HL-60 (cell line): ENCODE measurements at regions not wholly inside any gene's neighbourhood (a gene's known extent, or its start where the extent isn't known, plus 50 kb on each side); places are given as distances from the start of the nearest gene placed in this dataset.

Experiments used
- GABPA ChIP-seq: IDR thresholded peaks from 2 replicates; pipeline ENCODE4 v1.6.1; 2012; ENCODE audit warnings: low read depth
- POLR2AphosphoS5 ChIP-seq: IDR thresholded peaks from 2 replicates; pipeline ENCODE4 v1.6.1; 2012; ENCODE audit warnings: low read depth
- SPI1 ChIP-seq: IDR thresholded peaks from 2 replicates; pipeline ENCODE4 v1.6.1; 2012; ENCODE audit warnings: low read depth, mild to moderate bottlenecking, borderline replicate concordance
- TF ChIP-seq, protein P1 (sequence below): IDR thresholded peaks from one replicate; pipeline ENCODE4 v1.5.1; 2011; ENCODE audit warnings: low read length, control low read depth, inconsistent platforms; ENCODE audit not compliant: insufficient read depth
- TF ChIP-seq, protein P2 (sequence below): IDR thresholded peaks from 2 replicates; pipeline ENCODE4 v1.6.1; 2012; ENCODE audit warnings: low read depth; ENCODE audit not compliant: insufficient replicate concordance

DNA sequence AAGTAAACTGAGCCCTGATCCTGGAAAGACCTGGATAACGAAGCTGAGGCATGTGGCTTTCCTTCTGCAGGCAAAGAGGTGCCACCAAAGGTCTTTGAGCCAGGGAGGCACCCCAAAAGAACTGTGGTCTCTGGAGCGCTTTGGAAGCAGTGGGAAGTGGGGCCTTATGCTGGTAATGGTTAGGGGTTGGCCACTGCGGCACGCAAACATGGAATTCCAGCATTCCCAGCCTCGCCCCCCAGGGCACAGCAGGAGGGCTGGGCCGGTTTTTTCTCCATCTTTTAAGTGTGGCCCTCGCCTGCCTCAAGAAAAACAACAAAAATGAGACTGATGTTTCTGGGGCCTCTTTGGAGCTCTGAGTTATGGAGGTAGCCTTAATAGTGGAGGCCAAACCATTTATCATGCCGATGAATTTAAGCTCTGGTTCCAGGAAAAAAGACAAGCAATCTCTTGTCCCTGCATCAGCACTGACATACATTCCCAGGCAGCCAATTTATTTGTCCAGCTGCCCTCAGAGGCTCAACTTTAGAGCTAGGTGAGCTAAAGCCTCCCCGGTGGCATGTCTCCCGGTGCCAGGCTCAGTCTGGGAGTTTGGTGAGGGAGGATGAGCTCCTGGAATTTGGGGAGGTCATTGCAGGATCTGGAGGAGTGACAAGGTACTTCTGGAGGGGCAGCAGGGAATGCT is 109.0 kb downstream of the TLE3 start:
- TF ChIP-seq GABPA (no peak), POLR2AphosphoS5 (no peak), SPI1 (no peak)
- TF ChIP-seq, protein P1, sequence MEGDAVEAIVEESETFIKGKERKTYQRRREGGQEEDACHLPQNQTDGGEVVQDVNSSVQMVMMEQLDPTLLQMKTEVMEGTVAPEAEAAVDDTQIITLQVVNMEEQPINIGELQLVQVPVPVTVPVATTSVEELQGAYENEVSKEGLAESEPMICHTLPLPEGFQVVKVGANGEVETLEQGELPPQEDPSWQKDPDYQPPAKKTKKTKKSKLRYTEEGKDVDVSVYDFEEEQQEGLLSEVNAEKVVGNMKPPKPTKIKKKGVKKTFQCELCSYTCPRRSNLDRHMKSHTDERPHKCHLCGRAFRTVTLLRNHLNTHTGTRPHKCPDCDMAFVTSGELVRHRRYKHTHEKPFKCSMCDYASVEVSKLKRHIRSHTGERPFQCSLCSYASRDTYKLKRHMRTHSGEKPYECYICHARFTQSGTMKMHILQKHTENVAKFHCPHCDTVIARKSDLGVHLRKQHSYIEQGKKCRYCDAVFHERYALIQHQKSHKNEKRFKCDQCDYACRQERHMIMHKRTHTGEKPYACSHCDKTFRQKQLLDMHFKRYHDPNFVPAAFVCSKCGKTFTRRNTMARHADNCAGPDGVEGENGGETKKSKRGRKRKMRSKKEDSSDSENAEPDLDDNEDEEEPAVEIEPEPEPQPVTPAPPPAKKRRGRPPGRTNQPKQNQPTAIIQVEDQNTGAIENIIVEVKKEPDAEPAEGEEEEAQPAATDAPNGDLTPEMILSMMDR: no peak
- TF ChIP-seq, protein P2, sequence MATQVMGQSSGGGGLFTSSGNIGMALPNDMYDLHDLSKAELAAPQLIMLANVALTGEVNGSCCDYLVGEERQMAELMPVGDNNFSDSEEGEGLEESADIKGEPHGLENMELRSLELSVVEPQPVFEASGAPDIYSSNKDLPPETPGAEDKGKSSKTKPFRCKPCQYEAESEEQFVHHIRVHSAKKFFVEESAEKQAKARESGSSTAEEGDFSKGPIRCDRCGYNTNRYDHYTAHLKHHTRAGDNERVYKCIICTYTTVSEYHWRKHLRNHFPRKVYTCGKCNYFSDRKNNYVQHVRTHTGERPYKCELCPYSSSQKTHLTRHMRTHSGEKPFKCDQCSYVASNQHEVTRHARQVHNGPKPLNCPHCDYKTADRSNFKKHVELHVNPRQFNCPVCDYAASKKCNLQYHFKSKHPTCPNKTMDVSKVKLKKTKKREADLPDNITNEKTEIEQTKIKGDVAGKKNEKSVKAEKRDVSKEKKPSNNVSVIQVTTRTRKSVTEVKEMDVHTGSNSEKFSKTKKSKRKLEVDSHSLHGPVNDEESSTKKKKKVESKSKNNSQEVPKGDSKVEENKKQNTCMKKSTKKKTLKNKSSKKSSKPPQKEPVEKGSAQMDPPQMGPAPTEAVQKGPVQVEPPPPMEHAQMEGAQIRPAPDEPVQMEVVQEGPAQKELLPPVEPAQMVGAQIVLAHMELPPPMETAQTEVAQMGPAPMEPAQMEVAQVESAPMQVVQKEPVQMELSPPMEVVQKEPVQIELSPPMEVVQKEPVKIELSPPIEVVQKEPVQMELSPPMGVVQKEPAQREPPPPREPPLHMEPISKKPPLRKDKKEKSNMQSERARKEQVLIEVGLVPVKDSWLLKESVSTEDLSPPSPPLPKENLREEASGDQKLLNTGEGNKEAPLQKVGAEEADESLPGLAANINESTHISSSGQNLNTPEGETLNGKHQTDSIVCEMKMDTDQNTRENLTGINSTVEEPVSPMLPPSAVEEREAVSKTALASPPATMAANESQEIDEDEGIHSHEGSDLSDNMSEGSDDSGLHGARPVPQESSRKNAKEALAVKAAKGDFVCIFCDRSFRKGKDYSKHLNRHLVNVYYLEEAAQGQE: no peak
